ENCODE measurements at regions not wholly inside any gene's neighbourhood (a gene's known extent, or its start where the extent isn't known, plus 50 kb on each side); places are given as distances from the start of the nearest gene placed in this dataset.
"Not testable (repeated sequence)": the region's sequence is repeated elsewhere in the genome, so short reads cannot be mapped to it uniquely, and the experiment has no call there.

- no peak overlapping the region for H3K27ac ChIP-seq (replicated peaks; ENCODE audit: low read length)
- H2AFZ ChIP-seq (ENCODE audit: low read length) = no peak overlapping the region
- no peaks in the 10 kb centered on the region for H3K79me1 ChIP-seq (ENCODE audit: low read depth, low read length)
- H3K4me3 ChIP-seq (ENCODE audit: low read length in 2 of 2) = no peak overlapping the region
- H4K8ac ChIP-seq (ENCODE audit: low read depth, low read length) = no peak overlapping the region
- no peak overlapping the region for H4K91ac ChIP-seq (ENCODE audit: low read depth, low read length, poor library complexity)
- DNase-seq (ENCODE audit: low spot score) = no peak
- H3K27me3 ChIP-seq (ENCODE audit: control insufficient read depth in 3 of 3, insufficient read depth in 3 of 3, low read depth in 1 of 3, low read length in 3 of 3) = no peaks in the 10 kb centered on the region
- no peak overlapping the region for H2AK5ac ChIP-seq (ENCODE audit: low read depth, low read length)
- H2BK120ac ChIP-seq (ENCODE audit: low read depth, low read length) = no peak overlapping the region
- H3K4me1 ChIP-seq (ENCODE audit: control insufficient read depth in 2 of 2, insufficient read depth in 1 of 2, low read depth in 1 of 2, low read length in 2 of 2) = no peaks in the 10 kb centered on the region
- no peak overlapping the region for H3K14ac ChIP-seq (ENCODE audit: low read length)
- H3K4ac ChIP-seq (ENCODE audit: low read length) = no peak overlapping the region
- no peak overlapping the region for H3K9ac ChIP-seq (ENCODE audit: low read depth, low read length, poor library complexity)
- H3K4me2 ChIP-seq (ENCODE audit: insufficient read depth, low read length, poor library complexity, severe bottlenecking) = no peak overlapping the region
- no peaks in the 10 kb centered on the region for H3K9me3 ChIP-seq (replicated peaks in 1 of 2; ENCODE audit: control insufficient read depth in 2 of 2, insufficient read depth in 1 of 2, low read depth in 1 of 2, low read length in 2 of 2)
- H3K18ac ChIP-seq (ENCODE audit: low read length) = no peak overlapping the region
- no peak overlapping the region for H2BK15ac ChIP-seq (ENCODE audit: low read length)
- no peak overlapping the region for H3K23ac ChIP-seq (ENCODE audit: low read depth, low read length, poor library complexity)
- no peak overlapping the region for H2BK12ac ChIP-seq (ENCODE audit: low read length)
- WGBS, 2 donors (ENCODE audit: extremely low coverage in 2 of 2, insufficient read length in 2 of 2, insufficient replicate concordance in 1 of 2) = no CpG with 5 or more reads among the region's 1 CpG
- no peak overlapping the region for H2BK5ac ChIP-seq (ENCODE audit: low read length)
- no peaks in the 10 kb centered on the region for H3K36me3 ChIP-seq (replicated peaks in 1 of 2; ENCODE audit: control insufficient read depth in 2 of 2, insufficient read depth in 2 of 2, low read length in 2 of 2)
These were observed 381.8 kb upstream of the ST8SIA4 start for GRCh38 chr5:101284736-101285375.

GRCh38 chr5:101283938-101284337, 380.9 kb upstream of the ST8SIA4 start:
- H3K9me3 ChIP-seq (replicated peaks in 1 of 2; ENCODE audit: control insufficient read depth in 2 of 2, insufficient read depth in 1 of 2, low read depth in 1 of 2, low read length in 2 of 2); H2AFZ ChIP-seq (ENCODE audit: low read length); H3K79me1 ChIP-seq (ENCODE audit: low read depth, low read length); H2BK5ac ChIP-seq (ENCODE audit: low read length); H4K8ac ChIP-seq (ENCODE audit: low read depth, low read length); H3K27me3 ChIP-seq (ENCODE audit: control insufficient read depth in 3 of 3, insufficient read depth in 3 of 3, low read depth in 1 of 3, low read length in 3 of 3); H2AK5ac ChIP-seq (ENCODE audit: low read depth, low read length); H2BK15ac ChIP-seq (ENCODE audit: low read length); DNase-seq (ENCODE audit: low spot score); H3K18ac ChIP-seq (ENCODE audit: low read length); H3K36me3 ChIP-seq (replicated peaks in 1 of 2; ENCODE audit: control insufficient read depth in 2 of 2, insufficient read depth in 2 of 2, low read length in 2 of 2); H3K4ac ChIP-seq (ENCODE audit: low read length); H3K27ac ChIP-seq (replicated peaks; ENCODE audit: low read length); H3K4me3 ChIP-seq (ENCODE audit: low read length in 2 of 2); H3K14ac ChIP-seq (ENCODE audit: low read length); H3K9ac ChIP-seq (ENCODE audit: low read depth, low read length, poor library complexity); H3K23ac ChIP-seq (ENCODE audit: low read depth, low read length, poor library complexity); H2BK120ac ChIP-seq (ENCODE audit: low read depth, low read length); H2BK12ac ChIP-seq (ENCODE audit: low read length); H4K91ac ChIP-seq (ENCODE audit: low read depth, low read length, poor library complexity); H3K4me2 ChIP-seq (ENCODE audit: insufficient read depth, low read length, poor library complexity, severe bottlenecking); H3K4me1 ChIP-seq (ENCODE audit: control insufficient read depth in 2 of 2, insufficient read depth in 1 of 2, low read depth in 1 of 2, low read length in 2 of 2): not testable (repeated sequence)
- no CpG with 5 or more reads among the region's 3 CpGs for WGBS, 2 donors (ENCODE audit: extremely low coverage in 2 of 2, insufficient read length in 2 of 2, insufficient replicate concordance in 1 of 2)

- H4K8ac ChIP-seq (ENCODE audit: low read depth, low read length) = no peak overlapping the region
- no peak overlapping the region for H3K18ac ChIP-seq (ENCODE audit: low read length)
- no peak overlapping the region for H2BK12ac ChIP-seq (ENCODE audit: low read length)
- H2BK120ac ChIP-seq (ENCODE audit: low read depth, low read length) = no peak overlapping the region
- no peak overlapping the region for H2AK5ac ChIP-seq (ENCODE audit: low read depth, low read length)
- no peak overlapping the region for H3K4ac ChIP-seq (ENCODE audit: low read length)
- H3K23ac ChIP-seq (ENCODE audit: low read depth, low read length, poor library complexity) = no peak overlapping the region
- H2BK15ac ChIP-seq (ENCODE audit: low read length) = no peak overlapping the region
- DNase-seq (ENCODE audit: low spot score) = no peak
- no peaks in the 10 kb centered on the region for H3K79me1 ChIP-seq (ENCODE audit: low read depth, low read length)
- H2AFZ ChIP-seq (ENCODE audit: low read length) = no peak overlapping the region
- H2BK5ac ChIP-seq (ENCODE audit: low read length) = no peak overlapping the region
- WGBS, 2 donors (ENCODE audit: extremely low coverage in 2 of 2, insufficient read length in 2 of 2, insufficient replicate concordance in 1 of 2) = no CpG with 5 or more reads among the region's 2 CpGs
- no peaks in the 10 kb centered on the region for H3K36me3 ChIP-seq (replicated peaks in 1 of 2; ENCODE audit: control insufficient read depth in 2 of 2, insufficient read depth in 2 of 2, low read length in 2 of 2)
- no peak overlapping the region for H3K14ac ChIP-seq (ENCODE audit: low read length)
- H3K4me3 ChIP-seq (ENCODE audit: low read length in 2 of 2) = no peak overlapping the region
- H3K4me2 ChIP-seq (ENCODE audit: insufficient read depth, low read length, poor library complexity, severe bottlenecking) = no peak overlapping the region
- no peak overlapping the region for H3K27ac ChIP-seq (replicated peaks; ENCODE audit: low read length)
- H3K9me3 ChIP-seq (replicated peaks in 1 of 2; ENCODE audit: control insufficient read depth in 2 of 2, insufficient read depth in 1 of 2, low read depth in 1 of 2, low read length in 2 of 2) = no peaks in the 10 kb centered on the region
- H4K91ac ChIP-seq (ENCODE audit: low read depth, low read length, poor library complexity) = no peak overlapping the region
- H3K4me1 ChIP-seq (ENCODE audit: control insufficient read depth in 2 of 2, insufficient read depth in 1 of 2, low read depth in 1 of 2, low read length in 2 of 2) = peaks cover 0 to 2% of the 10 kb centered on the region in 2 donors
- H3K9ac ChIP-seq (ENCODE audit: low read depth, low read length, poor library complexity) = no peak overlapping the region
- no peaks in the 10 kb centered on the region for H3K27me3 ChIP-seq (ENCODE audit: control insufficient read depth in 3 of 3, insufficient read depth in 3 of 3, low read depth in 1 of 3, low read length in 3 of 3)
These were observed 375.8 kb upstream of the ST8SIA4 start for GRCh38 chr5:101278917-101279316.

- no peak overlapping the region for H2AFZ ChIP-seq (ENCODE audit: low read length)
- no peak overlapping the region for H3K27ac ChIP-seq (replicated peaks; ENCODE audit: low read length)
- no peak overlapping the region for H2BK12ac ChIP-seq (ENCODE audit: low read length)
- H3K36me3 ChIP-seq (replicated peaks in 1 of 2; ENCODE audit: control insufficient read depth in 2 of 2, insufficient read depth in 2 of 2, low read length in 2 of 2) = no peaks in the 10 kb centered on the region
- no peak for DNase-seq (ENCODE audit: low spot score)
- no peak overlapping the region for H4K8ac ChIP-seq (ENCODE audit: low read depth, low read length)
- H2AK5ac ChIP-seq (ENCODE audit: low read depth, low read length) = no peak overlapping the region
- H2BK5ac ChIP-seq (ENCODE audit: low read length) = no peak overlapping the region
- H3K4ac ChIP-seq (ENCODE audit: low read length) = no peak overlapping the region
- no peak overlapping the region for H3K9ac ChIP-seq (ENCODE audit: low read depth, low read length, poor library complexity)
- H4K91ac ChIP-seq (ENCODE audit: low read depth, low read length, poor library complexity) = no peak overlapping the region
- H2BK120ac ChIP-seq (ENCODE audit: low read depth, low read length) = no peak overlapping the region
- WGBS, 2 donors (ENCODE audit: extremely low coverage in 2 of 2, insufficient read length in 2 of 2, insufficient replicate concordance in 1 of 2) = no CpG with 5 or more reads among the region's 5 CpGs
- H3K79me1 ChIP-seq (ENCODE audit: low read depth, low read length) = no peaks in the 10 kb centered on the region
- peaks cover 0 to 2% of the 10 kb centered on the region in 2 donors for H3K4me1 ChIP-seq (ENCODE audit: control insufficient read depth in 2 of 2, insufficient read depth in 1 of 2, low read depth in 1 of 2, low read length in 2 of 2)
- no peaks in the 10 kb centered on the region for H3K9me3 ChIP-seq (replicated peaks in 1 of 2; ENCODE audit: control insufficient read depth in 2 of 2, insufficient read depth in 1 of 2, low read depth in 1 of 2, low read length in 2 of 2)
- no peaks in the 10 kb centered on the region for H3K27me3 ChIP-seq (ENCODE audit: control insufficient read depth in 3 of 3, insufficient read depth in 3 of 3, low read depth in 1 of 3, low read length in 3 of 3)
- no peak overlapping the region for H3K14ac ChIP-seq (ENCODE audit: low read length)
- H3K4me3 ChIP-seq (ENCODE audit: low read length in 2 of 2) = no peak overlapping the region
- H3K23ac ChIP-seq (ENCODE audit: low read depth, low read length, poor library complexity) = no peak overlapping the region
- no peak overlapping the region for H3K18ac ChIP-seq (ENCODE audit: low read length)
- no peak overlapping the region for H3K4me2 ChIP-seq (ENCODE audit: insufficient read depth, low read length, poor library complexity, severe bottlenecking)
- H2BK15ac ChIP-seq (ENCODE audit: low read length) = no peak overlapping the region
These were observed 375.1 kb upstream of the ST8SIA4 start for GRCh38 chr5:101278011-101278687.
